ENCODE measurements at regions not wholly inside any gene's neighbourhood (a gene's known extent, or its start where the extent isn't known, plus 50 kb on each side); places are given as distances from the start of the nearest gene placed in this dataset.

- ATAC-seq (no peak), DNase-seq (no peak)
- H3K4me3 ChIP-seq = no peak overlapping the region
- TF ChIP-seq, protein P1, sequence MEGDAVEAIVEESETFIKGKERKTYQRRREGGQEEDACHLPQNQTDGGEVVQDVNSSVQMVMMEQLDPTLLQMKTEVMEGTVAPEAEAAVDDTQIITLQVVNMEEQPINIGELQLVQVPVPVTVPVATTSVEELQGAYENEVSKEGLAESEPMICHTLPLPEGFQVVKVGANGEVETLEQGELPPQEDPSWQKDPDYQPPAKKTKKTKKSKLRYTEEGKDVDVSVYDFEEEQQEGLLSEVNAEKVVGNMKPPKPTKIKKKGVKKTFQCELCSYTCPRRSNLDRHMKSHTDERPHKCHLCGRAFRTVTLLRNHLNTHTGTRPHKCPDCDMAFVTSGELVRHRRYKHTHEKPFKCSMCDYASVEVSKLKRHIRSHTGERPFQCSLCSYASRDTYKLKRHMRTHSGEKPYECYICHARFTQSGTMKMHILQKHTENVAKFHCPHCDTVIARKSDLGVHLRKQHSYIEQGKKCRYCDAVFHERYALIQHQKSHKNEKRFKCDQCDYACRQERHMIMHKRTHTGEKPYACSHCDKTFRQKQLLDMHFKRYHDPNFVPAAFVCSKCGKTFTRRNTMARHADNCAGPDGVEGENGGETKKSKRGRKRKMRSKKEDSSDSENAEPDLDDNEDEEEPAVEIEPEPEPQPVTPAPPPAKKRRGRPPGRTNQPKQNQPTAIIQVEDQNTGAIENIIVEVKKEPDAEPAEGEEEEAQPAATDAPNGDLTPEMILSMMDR (IDR thresholded peaks at IDR 0.05) = no peak
- TF ChIP-seq POLR2A (IDR thresholded peaks at IDR 0.05) = no peak
- intact Hi-C loops (cut with DNase I) = no loop called here
- H3K4me1 ChIP-seq = no peaks in the 10 kb centered on the region
- H3K27ac ChIP-seq = no peak overlapping the region
- no peaks in the 10 kb centered on the region for H3K36me3 ChIP-seq
- H3K9me3 ChIP-seq = no peaks in the 10 kb centered on the region
- no peaks in the 10 kb centered on the region for H3K27me3 ChIP-seq
- 43% methylated on average over 1 of the region's 2 CpGs for WGBS (ENCODE audit: insufficient coverage, low coverage, low lambda C conversion rate, missing lambda C conversion rate)
These were observed 799.7 kb downstream of the SI start for GRCh38 chr3:164278550-164278949.

DNA sequence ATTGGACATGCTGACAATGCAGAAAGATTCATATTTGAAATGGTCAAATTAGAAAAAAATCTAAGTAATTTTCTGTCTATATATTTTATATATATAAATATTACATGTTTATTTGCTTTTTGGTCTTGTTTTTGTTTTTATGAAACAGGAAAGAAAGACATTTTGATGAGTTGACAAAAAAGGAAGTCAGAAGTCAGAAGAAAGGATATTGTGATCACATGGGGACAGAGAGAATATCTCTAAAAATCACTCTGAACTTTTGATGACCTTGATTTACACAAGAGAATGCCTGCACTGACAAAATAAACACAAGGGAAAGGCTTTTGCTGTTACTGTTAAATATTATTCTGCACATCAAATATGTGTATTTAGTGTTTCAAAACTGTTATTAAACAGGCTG, 811.2 kb downstream of the SI start:
- Histone ChIP-seq H3K36me3 (no peaks in the 10 kb centered on the region), H3K27me3 (no peaks in the 10 kb centered on the region), H3K9me3 (no peaks in the 10 kb centered on the region), H3K27ac (no peak overlapping the region), H3K4me3 (no peak overlapping the region), H3K4me1 (no peaks in the 10 kb centered on the region)
- intact Hi-C loops (cut with DNase I) = no loop called here
- no peak for TF ChIP-seq POLR2A (IDR thresholded peaks at IDR 0.05)
- TF ChIP-seq, protein P1 (IDR thresholded peaks at IDR 0.05) = no peak
- DNase-seq (no peak), ATAC-seq (no peak)

- no peak for DNase-seq
- TF ChIP-seq POLR2A (IDR thresholded peaks at IDR 0.05) = no peak
- TF ChIP-seq, protein P1 (IDR thresholded peaks at IDR 0.05) = no peak
- Histone ChIP-seq H3K4me3 (no peak overlapping the region), H3K27me3 (no peaks in the 10 kb centered on the region), H3K9me3 (no peaks in the 10 kb centered on the region), H3K36me3 (no peaks in the 10 kb centered on the region), H3K4me1 (no peaks in the 10 kb centered on the region), H3K27ac (no peak overlapping the region)
- intact Hi-C loops (cut with DNase I) = no loop called here
- WGBS (ENCODE audit: insufficient coverage, low coverage, low lambda C conversion rate, missing lambda C conversion rate) = 63% methylated on average over 1 of the region's 1 CpG
- ATAC-seq = no peak
These were observed 827.4 kb downstream of the SI start for GRCh38 chr3:164250923-164251322.

DNA sequence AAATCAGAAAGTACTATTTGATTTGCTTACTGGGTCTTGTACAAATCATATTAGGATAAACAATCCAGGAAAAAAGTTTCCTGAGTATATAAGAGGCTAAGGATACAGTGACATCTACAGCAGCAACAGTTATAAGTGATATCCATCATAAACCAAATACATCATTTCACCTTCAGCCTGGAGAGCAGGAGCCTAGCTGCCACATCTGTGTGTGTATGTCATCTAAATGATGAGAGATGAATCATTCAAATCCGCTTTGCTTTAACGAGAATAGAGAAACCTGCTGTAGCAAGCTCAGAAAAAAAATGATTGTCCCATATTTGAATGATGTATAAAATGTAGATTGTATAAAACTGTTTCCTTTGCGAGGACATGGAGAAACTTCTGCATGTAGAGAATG, 841.4 kb downstream of the SI start:
- Histone ChIP-seq H3K9me3 (no peaks in the 10 kb centered on the region), H3K4me1 (no peaks in the 10 kb centered on the region), H3K27ac (no peak overlapping the region), H3K27me3 (no peaks in the 10 kb centered on the region), H3K4me3 (no peak overlapping the region), H3K36me3 (no peaks in the 10 kb centered on the region)
- ATAC-seq (no peak), DNase-seq (no peak)
- intact Hi-C loops (cut with DNase I) = no loop called here
- no peak for TF ChIP-seq POLR2A (IDR thresholded peaks at IDR 0.05)
- 66% methylated on average over 3 of the region's 3 CpGs for WGBS (ENCODE audit: insufficient coverage, low coverage, low lambda C conversion rate, missing lambda C conversion rate)

- intact Hi-C loops (cut with DNase I) = no loop called here
- TF ChIP-seq POLR2A (IDR thresholded peaks at IDR 0.05) = no peak
- TF ChIP-seq, protein P1 (IDR thresholded peaks at IDR 0.05) = no peak
- no peaks in the 10 kb centered on the region for H3K4me1 ChIP-seq
- H3K36me3 ChIP-seq = no peaks in the 10 kb centered on the region
- H3K27ac ChIP-seq = no peak overlapping the region
- H3K4me3 ChIP-seq = no peak overlapping the region
- 49% methylated on average over 4 of the region's 4 CpGs for WGBS (ENCODE audit: insufficient coverage, low coverage, low lambda C conversion rate, missing lambda C conversion rate)
- no peak for DNase-seq
- H3K9me3 ChIP-seq = no peaks in the 10 kb centered on the region
- H3K27me3 ChIP-seq = no peaks in the 10 kb centered on the region
- no peak for ATAC-seq
These were observed 842.8 kb downstream of the SI start for GRCh38 chr3:164235289-164236028.
